ENCODE measurements at regions not wholly inside any gene's neighbourhood (a gene's known extent, or its start where the extent isn't known, plus 50 kb on each side); places are given as distances from the start of the nearest gene placed in this dataset.

DNA sequence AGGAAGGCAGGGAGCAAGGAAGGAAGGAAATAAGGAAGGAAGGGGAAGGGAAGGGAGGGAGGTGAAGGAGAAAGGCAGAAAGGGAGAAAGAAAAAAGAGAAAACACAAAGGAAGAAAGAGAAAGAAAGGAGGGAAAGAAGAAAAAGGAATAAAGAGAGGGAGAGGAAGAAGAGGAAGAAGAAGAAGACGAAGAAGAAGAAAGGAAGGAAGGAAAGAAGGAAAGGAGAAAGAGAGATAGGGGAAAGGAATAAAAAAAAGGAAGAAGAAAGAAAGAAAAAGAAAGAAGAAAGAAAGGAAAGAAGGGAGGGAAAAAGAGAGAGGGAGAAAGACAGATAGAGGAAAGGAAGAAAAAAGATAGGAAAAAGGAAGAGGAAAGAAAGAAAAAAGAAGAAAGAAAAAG lies 128.0 kb downstream of the MXRA5 start:
- Histone ChIP-seq H3K9me3 (no peaks in the 10 kb centered on the region), H3K4me1 (no peaks in the 10 kb centered on the region), H3K27me3 (no peaks in the 10 kb centered on the region), H3K4me3 (no peak overlapping the region), H3K36me3 (no peaks in the 10 kb centered on the region), H3K27ac (no peak overlapping the region)
- DNase-seq, result no peak
- intact Hi-C loops (cut with DNase I), result no loop called here
- TF ChIP-seq POLR2A (IDR thresholded peaks at IDR 0.05) (no peak), CTCF (IDR thresholded peaks at IDR 0.05) (no peak)
- 88 to 89% methylated on average over 1 of the region's 1 CpG for WGBS, 2 donors

DNA sequence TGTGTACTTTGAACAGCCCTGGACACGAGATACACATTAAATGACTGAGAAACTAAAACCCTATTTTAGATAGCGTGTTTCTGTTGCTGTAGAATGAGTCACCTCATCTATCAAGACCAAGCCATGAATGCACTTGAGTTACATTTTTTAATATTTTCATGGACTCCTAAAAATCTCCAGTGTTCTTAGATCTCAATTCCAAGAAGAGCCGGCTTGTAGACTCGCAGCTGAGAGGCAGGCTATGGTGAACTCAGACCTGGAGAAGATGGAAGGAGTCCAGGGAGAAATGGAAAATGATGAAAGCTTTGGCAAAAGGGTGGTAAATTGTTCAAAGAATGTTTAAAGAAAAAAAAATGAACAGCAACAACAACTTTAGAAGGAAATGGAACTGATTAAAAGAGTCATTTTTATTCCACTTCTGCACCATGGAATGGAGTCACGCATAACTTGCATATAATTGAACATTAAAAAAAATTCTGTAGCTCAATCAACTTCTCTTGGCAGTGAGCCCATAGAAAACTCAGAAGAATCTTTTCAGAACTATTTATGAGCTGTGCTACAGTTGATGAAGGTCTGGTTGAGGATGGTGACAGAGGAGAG lies 129.8 kb downstream of the MXRA5 start:
- TF ChIP-seq CTCF (IDR thresholded peaks at IDR 0.05), result no peak
- TF ChIP-seq POLR2A (IDR thresholded peaks at IDR 0.05), result no peak
- Histone ChIP-seq H3K4me3 (no peak overlapping the region), H3K36me3 (no peaks in the 10 kb centered on the region), H3K27me3 (no peaks in the 10 kb centered on the region), H3K27ac (no peak overlapping the region), H3K4me1 (no peaks in the 10 kb centered on the region), H3K9me3 (no peaks in the 10 kb centered on the region)
- intact Hi-C loops (cut with DNase I), result no loop called here
- no peak for DNase-seq
- 73% methylated on average over 2 to 5 of the region's 5 CpGs for WGBS, 2 donors

- Histone ChIP-seq H3K9me3 (no peaks in the 10 kb centered on the region), H3K27ac (no peak overlapping the region), H3K4me3 (no peak overlapping the region), H3K27me3 (no peaks in the 10 kb centered on the region), H3K36me3 (no peaks in the 10 kb centered on the region), H3K4me1 (no peaks in the 10 kb centered on the region)
- TF ChIP-seq CTCF (IDR thresholded peaks at IDR 0.05) (no peak), POLR2A (IDR thresholded peaks at IDR 0.05) (no peak)
- WGBS, 2 donors, result 64 to 84% methylated on average over 1 to 2 of the region's 2 CpGs
- no peak for DNase-seq
- intact Hi-C loops (cut with DNase I), result no loop called here
Observed at GRCh38 chrX:3215249-3215648, 131.2 kb downstream of the MXRA5 start.

DNA sequence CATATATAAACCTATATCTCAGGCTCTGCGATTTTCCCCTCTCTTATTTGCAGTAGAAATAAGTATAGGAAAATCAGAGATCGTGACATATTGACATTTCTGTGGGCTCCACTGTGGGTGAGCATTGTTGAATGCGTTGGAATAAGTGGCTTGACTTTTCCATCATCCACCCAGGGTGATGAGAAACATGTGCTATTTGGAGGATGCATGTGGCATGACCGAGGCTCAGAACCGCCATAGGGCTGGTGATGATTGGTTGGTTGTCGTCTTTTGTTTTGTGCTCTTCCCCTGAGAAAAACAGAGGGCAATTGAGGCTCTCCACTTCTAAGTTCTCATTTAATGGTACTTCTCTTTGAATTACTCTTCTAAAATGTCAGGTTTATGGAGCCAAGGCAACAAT lies 140.1 kb downstream of the MXRA5 start:
- Histone ChIP-seq H3K27me3 (no peaks in the 10 kb centered on the region), H3K4me1 (no peaks in the 10 kb centered on the region), H3K27ac (no peak overlapping the region), H3K9me3 (no peaks in the 10 kb centered on the region), H3K4me3 (no peak overlapping the region), H3K36me3 (no peaks in the 10 kb centered on the region)
- intact Hi-C loops (cut with DNase I), result no loop called here
- no peak for DNase-seq
- 82 to 89% methylated on average over 5 to 6 of the region's 6 CpGs for WGBS, 2 donors
- TF ChIP-seq POLR2A (IDR thresholded peaks at IDR 0.05) (no peak), CTCF (IDR thresholded peaks at IDR 0.05) (no peak)

- H3K36me3 ChIP-seq, result no peaks in the 10 kb centered on the region
- no peak overlapping the region for H3K4me3 ChIP-seq
- intact Hi-C loops (cut with DNase I), result no loop called here
- H3K27me3 ChIP-seq, result no peaks in the 10 kb centered on the region
- no peak overlapping the region for H3K27ac ChIP-seq
- H3K4me1 ChIP-seq, result no peaks in the 10 kb centered on the region
- 57 to 64% methylated on average over 5 of the region's 5 CpGs for WGBS, 2 donors
- no peak for TF ChIP-seq CTCF (IDR thresholded peaks at IDR 0.05)
- TF ChIP-seq POLR2A (IDR thresholded peaks at IDR 0.05), result no peak
- no peaks in the 10 kb centered on the region for H3K9me3 ChIP-seq
- no peak for DNase-seq
Observed at GRCh38 chrX:3204606-3205005, 141.8 kb downstream of the MXRA5 start.

Measured in esophagus squamous epithelium (tissue), 5 donors.